ENCODE measurements at regions not wholly inside any gene's neighbourhood (a gene's known extent, or its start where the extent isn't known, plus 50 kb on each side); places are given as distances from the start of the nearest gene placed in this dataset.

- TF ChIP-seq POLR2A (IDR thresholded peaks at IDR 0.05) (no peak), CTCF (IDR thresholded peaks at IDR 0.05) (no peak)
Measured at GRCh38 chr10:124197371-124198124, 104.2 kb upstream of the CHST15 start.
